WTC11 (cell line): ENCODE measurements at regions not wholly inside any gene's neighbourhood (a gene's known extent, or its start where the extent isn't known, plus 50 kb on each side); places are given as distances from the start of the nearest gene placed in this dataset.

Experiments used
- CREM ChIP-seq: sonication (generic); formaldehyde crosslinking; IDR thresholded peaks from 2 replicates; pipeline ENCODE4 v1.8.1; 2022; ENCODE audit warnings: mild to moderate bottlenecking, missing genetic modification reagents, moderate library complexity
- CTCF ChIP-seq: fragments of 200-600 bp; IDR thresholded peaks from 2 replicates; pipeline ENCODE4 v1.8.0; 2022; ENCODE audit warnings: antibody characterized with exemption
- IRF2 ChIP-seq: sonication (generic); formaldehyde crosslinking; IDR thresholded peaks from 2 replicates; pipeline ENCODE4 v1.8.0; 2022; ENCODE audit warnings: low read depth, missing genetic modification reagents, borderline replicate concordance
- MXD4 ChIP-seq: fragments of 250-450 bp; sonication (Bioruptor Pico); IDR thresholded peaks from 2 replicates; pipeline ENCODE4 v1.8.0; 2021; ENCODE audit warnings: mild to moderate bottlenecking, moderate library complexity, borderline replicate concordance
- SP1 ChIP-seq: sonication (generic); formaldehyde crosslinking; conservative IDR thresholded peaks from 2 replicates; pipeline ENCODE4 v1.8.1; 2022; ENCODE audit warnings: missing genetic modification reagents
- TCF7 ChIP-seq: sonication (generic); formaldehyde crosslinking; IDR thresholded peaks from 2 replicates; pipeline ENCODE4 v1.8.0; 2022; ENCODE audit warnings: mild to moderate bottlenecking, low read depth, missing genetic modification reagents, moderate library complexity
- TEAD4 ChIP-seq: sonication (generic); formaldehyde crosslinking; IDR thresholded peaks from 2 replicates; pipeline ENCODE4 v1.8.0; 2022; ENCODE audit warnings: mild to moderate bottlenecking, missing genetic modification reagents
- ZBTB21 ChIP-seq: sonication (generic); formaldehyde crosslinking; IDR thresholded peaks from 2 replicates; pipeline ENCODE4 v1.8.1; 2023; ENCODE audit warnings: mild to moderate bottlenecking, missing genetic modification reagents, borderline replicate concordance
- ZNF121 ChIP-seq: sonication (generic); formaldehyde crosslinking; IDR thresholded peaks from 2 replicates; pipeline ENCODE4 v1.8.0; 2023; ENCODE audit warnings: missing genetic modification reagents
- ZNF317 ChIP-seq: sonication (generic); formaldehyde crosslinking; IDR thresholded peaks from 2 replicates; pipeline ENCODE4 v1.8.1; 2023; ENCODE audit warnings: low read depth, mild to moderate bottlenecking, moderate library complexity, missing genetic modification reagents, borderline replicate concordance
- ZNF512 ChIP-seq: sonication (generic); formaldehyde crosslinking; IDR thresholded peaks from 2 replicates; pipeline ENCODE4 v1.8.1; 2022; ENCODE audit warnings: missing genetic modification reagents, borderline replicate concordance

- no peak for TF ChIP-seq SP1 (CRISPR knock-in tag)
- TF ChIP-seq ZNF317 (CRISPR knock-in tag): no peak
- TF ChIP-seq CTCF: no peak
- no peak for TF ChIP-seq ZNF121 (CRISPR knock-in tag)
- TF ChIP-seq TEAD4 (CRISPR knock-in tag): no peak
- no peak for TF ChIP-seq ZNF512 (CRISPR knock-in tag)
- no peak for TF ChIP-seq IRF2 (CRISPR knock-in tag)
- TF ChIP-seq ZBTB21 (CRISPR knock-in tag): no peak
- no peak for TF ChIP-seq TCF7
- TF ChIP-seq CREM (CRISPR knock-in tag): no peak
- no peak for TF ChIP-seq MXD4 (CRISPR knock-in tag)
Observed at GRCh38 chr1:36737767-36738166, 255.1 kb upstream of the CSF3R start.
